Lower lobe of right lung (tissue), 2 donors: ENCODE measurements at regions not wholly inside any gene's neighbourhood (a gene's known extent, or its start where the extent isn't known, plus 50 kb on each side); places are given as distances from the start of the nearest gene placed in this dataset.
"Not testable (repeated sequence)": the region's sequence is repeated elsewhere in the genome, so short reads cannot be mapped to it uniquely, and the experiment has no call there.

Experiments used
- ATAC-seq, 2 donors: fragments of 200-7000 bp; cut with Tn5 transposase; one replicate each; pipeline ENCODE4 v1.9.1; 2020 to 2022; ENCODE audit warnings: mild to moderate bottlenecking in 2 of 2, moderate library complexity in 2 of 2
- DNase-seq: peaks from one replicate; pipeline ENCODE4 v3.0.0-alpha.2; 2020
- H3K27ac ChIP-seq: fragments of 200-600 bp; one replicate; pipeline ENCODE4 v1.8.0; 2022
- H3K27me3 ChIP-seq: fragments of 200-600 bp; one replicate; pipeline ENCODE4 v1.8.0; 2022; ENCODE audit warnings: low read depth
- H3K36me3 ChIP-seq: fragments of 200-600 bp; one replicate; pipeline ENCODE4 v1.8.0; 2022; ENCODE audit warnings: mild to moderate bottlenecking
- H3K4me1 ChIP-seq: fragments of 200-600 bp; one replicate; pipeline ENCODE4 v1.8.0; 2022
- H3K4me3 ChIP-seq: fragments of 200-600 bp; one replicate; pipeline ENCODE4 v1.8.0; 2022; ENCODE audit warnings: mild to moderate bottlenecking
- H3K9me3 ChIP-seq: fragments of 200-600 bp; one replicate; pipeline ENCODE4 v1.8.0; 2022
- intact Hi-C: fragments of 100-400 bp; cut with DNase I; formaldehyde crosslinking; loops from one replicate; pipeline ENCODE4 v1.11.0; 2022
- TF ChIP-seq, protein P1 (sequence below): fragments of 200-600 bp; IDR thresholded peaks from one replicate; pipeline ENCODE4 v1.8.0; 2022; ENCODE audit warnings: antibody characterized with exemption, mild to moderate bottlenecking
- donor health status: DM: no; HTN: yes; CAD: no; lungs with severe emphysema.

DNA sequence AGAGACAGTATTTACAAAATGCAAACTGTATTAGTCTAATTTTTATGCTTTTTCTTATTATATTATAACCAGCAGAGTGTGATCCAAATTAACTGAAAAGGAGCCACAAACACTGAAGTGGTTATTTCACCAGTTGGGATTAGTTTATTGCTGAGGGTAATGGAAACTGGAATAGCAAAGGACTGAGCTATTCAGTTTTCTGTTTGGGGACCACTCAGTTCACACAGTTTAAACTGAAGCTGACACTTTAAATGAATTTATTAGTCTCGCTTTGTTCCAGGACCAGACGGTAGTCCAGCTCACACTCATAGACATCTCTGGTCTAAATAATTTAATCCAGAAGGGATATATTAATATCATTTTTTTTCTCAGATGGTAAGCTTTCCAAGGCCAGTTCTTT, 410.7 kb downstream of the LTN1 start:
- Histone ChIP-seq H3K9me3 (no peaks in the 10 kb centered on the region), H3K4me1 (no peaks in the 10 kb centered on the region), H3K27ac (no peak overlapping the region), H3K27me3 (no peaks in the 10 kb centered on the region), H3K4me3 (no peak overlapping the region), H3K36me3 (no peaks in the 10 kb centered on the region)
- no peak for ATAC-seq
- intact Hi-C loops: no loop called here
- TF ChIP-seq, protein P1, sequence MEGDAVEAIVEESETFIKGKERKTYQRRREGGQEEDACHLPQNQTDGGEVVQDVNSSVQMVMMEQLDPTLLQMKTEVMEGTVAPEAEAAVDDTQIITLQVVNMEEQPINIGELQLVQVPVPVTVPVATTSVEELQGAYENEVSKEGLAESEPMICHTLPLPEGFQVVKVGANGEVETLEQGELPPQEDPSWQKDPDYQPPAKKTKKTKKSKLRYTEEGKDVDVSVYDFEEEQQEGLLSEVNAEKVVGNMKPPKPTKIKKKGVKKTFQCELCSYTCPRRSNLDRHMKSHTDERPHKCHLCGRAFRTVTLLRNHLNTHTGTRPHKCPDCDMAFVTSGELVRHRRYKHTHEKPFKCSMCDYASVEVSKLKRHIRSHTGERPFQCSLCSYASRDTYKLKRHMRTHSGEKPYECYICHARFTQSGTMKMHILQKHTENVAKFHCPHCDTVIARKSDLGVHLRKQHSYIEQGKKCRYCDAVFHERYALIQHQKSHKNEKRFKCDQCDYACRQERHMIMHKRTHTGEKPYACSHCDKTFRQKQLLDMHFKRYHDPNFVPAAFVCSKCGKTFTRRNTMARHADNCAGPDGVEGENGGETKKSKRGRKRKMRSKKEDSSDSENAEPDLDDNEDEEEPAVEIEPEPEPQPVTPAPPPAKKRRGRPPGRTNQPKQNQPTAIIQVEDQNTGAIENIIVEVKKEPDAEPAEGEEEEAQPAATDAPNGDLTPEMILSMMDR: no peak
- no peak for DNase-seq

DNA sequence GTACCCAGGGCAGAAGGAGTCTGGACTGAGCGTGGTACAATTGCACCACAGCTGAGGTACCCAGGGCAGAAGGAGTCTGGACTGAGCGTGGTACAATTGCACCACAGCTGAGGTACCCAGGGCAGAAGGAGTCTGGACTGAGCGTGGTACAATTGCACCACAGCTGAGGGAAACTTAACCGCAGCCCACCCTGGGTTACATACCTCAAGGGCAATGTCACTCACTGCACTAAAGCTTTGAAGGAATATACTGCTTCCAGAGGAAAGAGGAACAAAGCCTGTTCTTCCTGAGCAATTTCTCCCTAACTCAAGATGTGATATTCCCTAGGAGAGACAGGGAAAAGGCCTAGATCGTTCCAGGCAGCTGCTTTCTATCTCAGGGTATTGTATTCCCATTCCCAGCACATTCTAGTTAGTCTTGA, 411.4 kb downstream of the LTN1 start:
- H3K9me3 ChIP-seq, H3K4me1 ChIP-seq, DNase-seq, H3K36me3 ChIP-seq, intact Hi-C loops, H3K4me3 ChIP-seq, H3K27me3 ChIP-seq, H3K27ac ChIP-seq: not testable (repeated sequence)
- peak in 1 of 2 donors; percentile 32 for ATAC-seq

DNA sequence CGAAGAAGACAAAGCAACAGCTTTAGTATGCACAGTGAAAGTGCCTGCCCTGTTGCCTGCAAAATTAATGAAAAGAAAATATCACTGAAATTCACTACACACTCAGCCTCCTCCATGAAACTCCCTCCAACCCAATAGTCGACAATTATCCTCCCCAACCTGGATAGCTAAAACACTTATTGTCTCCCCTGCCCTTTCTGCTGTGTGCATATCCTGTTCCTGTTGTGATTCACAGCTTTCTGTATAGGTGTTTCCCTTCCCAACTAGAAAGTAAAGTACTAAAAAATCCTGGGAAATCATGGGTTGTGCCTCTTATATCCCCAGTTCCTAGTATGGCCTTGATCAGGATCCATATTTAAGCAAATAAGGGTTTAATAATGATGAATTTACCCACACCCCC, 412.1 kb downstream of the LTN1 start:
- H3K9me3 ChIP-seq: no peaks in the 10 kb centered on the region
- no peak for DNase-seq
- H3K36me3 ChIP-seq: no peaks in the 10 kb centered on the region
- no peaks in the 10 kb centered on the region for H3K4me1 ChIP-seq
- no peak for ATAC-seq
- no peak overlapping the region for H3K4me3 ChIP-seq
- TF ChIP-seq, protein P1: no peak
- no peak overlapping the region for H3K27ac ChIP-seq
- intact Hi-C loops: no loop called here
- no peaks in the 10 kb centered on the region for H3K27me3 ChIP-seq

DNA sequence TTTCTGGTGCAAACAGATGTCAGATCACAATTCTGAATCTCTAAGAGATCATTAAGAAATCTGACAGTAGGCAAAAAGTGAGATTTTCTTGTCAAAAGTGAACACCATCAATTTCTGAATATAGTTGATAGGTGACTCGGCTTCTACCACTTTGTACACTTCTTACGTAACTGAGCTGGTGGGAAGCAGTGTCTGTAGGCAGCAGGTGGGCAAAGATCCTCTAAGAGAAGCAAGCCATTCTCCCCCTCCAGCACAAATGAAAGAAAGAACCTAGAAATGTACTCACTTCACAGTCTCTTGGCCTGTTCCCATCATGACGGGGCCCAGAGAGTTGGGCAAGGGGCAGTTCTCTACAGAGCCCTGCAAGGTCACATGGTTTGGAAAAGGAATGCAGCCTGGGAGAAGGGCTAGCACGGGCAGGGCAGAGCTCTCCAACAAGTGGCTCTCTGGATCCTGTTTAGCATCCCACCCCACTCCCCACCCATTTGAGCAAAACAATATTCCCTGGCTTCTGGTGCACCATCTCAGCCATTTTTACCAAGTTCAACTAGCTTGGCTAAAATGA, 412.6 kb downstream of the LTN1 start:
- H3K27ac ChIP-seq: no peak overlapping the region
- ATAC-seq (no peak), DNase-seq (no peak)
- H3K9me3 ChIP-seq: no peaks in the 10 kb centered on the region
- no peak overlapping the region for H3K4me3 ChIP-seq
- no peaks in the 10 kb centered on the region for H3K27me3 ChIP-seq
- H3K36me3 ChIP-seq: no peaks in the 10 kb centered on the region
- no peaks in the 10 kb centered on the region for H3K4me1 ChIP-seq
- intact Hi-C loops: no loop called here
- TF ChIP-seq, protein P1: no peak

DNA sequence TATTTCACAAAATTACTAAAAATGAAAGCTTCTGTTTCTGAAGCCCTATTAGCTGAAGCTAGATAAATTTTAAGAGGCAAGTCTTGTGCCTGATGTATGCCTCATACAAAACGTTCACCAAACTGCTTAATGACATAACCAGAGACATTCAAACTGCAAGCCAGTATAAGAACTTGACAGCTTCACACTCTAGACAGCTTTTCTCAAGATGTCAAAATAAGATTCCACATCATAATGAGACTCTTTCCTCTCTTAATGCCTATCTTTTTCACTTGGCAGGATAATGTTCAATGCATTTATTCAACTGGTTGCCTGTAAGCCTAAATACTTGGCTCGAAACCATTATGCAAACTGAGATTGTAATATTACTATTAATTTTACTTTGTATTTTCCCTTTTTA, 424.0 kb downstream of the LTN1 start:
- no peak for DNase-seq
- Histone ChIP-seq H3K4me1 (no peaks in the 10 kb centered on the region), H3K36me3 (no peaks in the 10 kb centered on the region), H3K4me3 (no peak overlapping the region), H3K9me3 (no peaks in the 10 kb centered on the region), H3K27ac (no peak overlapping the region), H3K27me3 (no peaks in the 10 kb centered on the region)
- TF ChIP-seq, protein P1: no peak
- no peak for ATAC-seq
- intact Hi-C loops: no loop called here

DNA sequence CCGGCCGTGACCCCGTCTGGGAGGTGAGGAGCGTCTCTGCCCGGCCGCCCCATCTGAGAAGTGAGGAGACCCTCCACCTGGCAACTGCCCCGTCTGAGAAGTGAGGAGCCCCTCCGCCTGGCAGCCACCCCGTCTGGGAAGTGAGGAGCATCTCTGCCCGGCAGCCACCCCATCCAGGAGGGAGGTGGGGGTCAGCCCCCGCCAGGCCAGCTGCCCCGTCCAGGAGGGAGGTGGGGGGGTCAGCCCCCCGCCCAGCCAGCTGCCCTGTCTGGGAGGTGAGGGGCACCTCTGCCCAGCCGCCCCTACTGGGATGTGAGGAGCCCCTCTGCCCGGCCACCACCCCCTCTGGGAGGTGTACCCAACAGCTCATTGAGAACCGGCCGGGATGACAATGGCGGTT, 428.7 kb downstream of the LTN1 start:
- ATAC-seq, H3K36me3 ChIP-seq, H3K27ac ChIP-seq, DNase-seq, H3K4me1 ChIP-seq, H3K27me3 ChIP-seq, H3K4me3 ChIP-seq, intact Hi-C loops, H3K9me3 ChIP-seq: not testable (repeated sequence)

DNA sequence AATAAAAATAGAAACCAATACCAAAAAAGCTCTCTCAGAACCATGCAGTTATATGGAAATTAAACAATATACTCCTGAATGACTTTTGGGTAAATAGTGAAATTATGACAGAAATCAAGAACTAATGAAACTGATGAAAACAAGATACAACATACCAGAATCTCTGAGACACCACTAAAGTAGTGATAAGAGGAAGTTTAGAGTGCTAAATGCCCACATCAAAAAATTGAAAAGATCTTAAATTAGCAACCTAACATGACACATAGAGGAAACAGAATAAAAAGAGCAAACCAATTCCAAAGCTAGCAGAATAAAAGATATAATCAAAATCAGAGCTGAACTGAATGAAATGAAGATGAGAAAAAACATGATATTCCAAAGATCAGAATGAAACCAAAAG, 430.9 kb downstream of the LTN1 start:
- ATAC-seq (no peak), DNase-seq (no peak)
- H3K9me3 ChIP-seq: no peaks in the 10 kb centered on the region
- no peak overlapping the region for H3K27ac ChIP-seq
- intact Hi-C loops: no loop called here
- H3K36me3 ChIP-seq: no peaks in the 10 kb centered on the region
- no peaks in the 10 kb centered on the region for H3K27me3 ChIP-seq
- H3K4me3 ChIP-seq: no peak overlapping the region
- no peaks in the 10 kb centered on the region for H3K4me1 ChIP-seq
- TF ChIP-seq, protein P1: no peak
